ENCODE measurements at regions not wholly inside any gene's neighbourhood (a gene's known extent, or its start where the extent isn't known, plus 50 kb on each side); places are given as distances from the start of the nearest gene placed in this dataset.
A peak's percentile ranks its signal among the peaks of the same experiment; 100 is the strongest.

DNA sequence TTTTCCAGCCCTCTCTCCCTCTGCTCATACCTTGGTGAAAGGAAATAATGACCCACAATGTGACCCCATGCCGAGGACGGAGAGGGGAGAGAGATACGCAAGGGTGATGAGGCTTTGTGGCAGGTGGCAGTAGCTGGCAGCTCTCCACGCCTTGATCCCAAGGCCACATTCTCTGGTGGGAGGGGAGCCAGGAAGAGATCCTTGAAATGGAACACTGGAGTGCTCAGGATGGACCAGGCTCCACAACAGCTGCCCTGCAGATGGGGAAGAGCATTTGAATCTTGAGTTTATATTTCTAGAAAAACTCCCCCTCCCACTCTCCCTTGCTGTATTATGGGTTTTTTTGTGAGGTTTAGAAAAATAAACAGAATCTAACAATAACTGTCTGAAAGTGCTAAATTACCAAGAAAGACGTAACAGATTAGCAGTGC is 61.6 kb upstream of the CDON start:
- DNase-seq (ENCODE audit: low spot score): no peak
- Histone ChIP-seq H3K9me3 (ENCODE audit: low read depth, low read length, poor library complexity, severe bottlenecking) (no peaks in the 10 kb centered on the region), H3K36me3 (ENCODE audit: insufficient read depth, low read length, poor library complexity, severe bottlenecking) (no peaks in the 10 kb centered on the region), H3K27ac (ENCODE audit: low read depth, low read length, poor library complexity, severe bottlenecking) (peak overlapping the region; percentile 53), H3K4me3 (ENCODE audit: low read depth, low read length, poor library complexity, severe bottlenecking) (no peak overlapping the region), H3K27me3 (replicated peaks; ENCODE audit: insufficient read depth, low read depth, low read length, poor library complexity) (no peaks in the 10 kb centered on the region), H3K4me1 (ENCODE audit: insufficient read depth, low read length, poor library complexity, severe bottlenecking) (peaks cover 25% of the 10 kb centered on the region)
- intact Hi-C loops (cut with micrococcal nuclease; ENCODE audit: unreplicated experiment): no loop called here
- CTCF ChIA-PET: interaction anchor here (0.7 to 0.8 kb wide), 2 partner anchors 10 to 90 kb away, joined by 4 to 5 read pairs; no protein-coding TSS in a partner anchor
- BruUV-seq (replicated peaks): no TSS peak
- TF ChIP-seq, protein P1, sequence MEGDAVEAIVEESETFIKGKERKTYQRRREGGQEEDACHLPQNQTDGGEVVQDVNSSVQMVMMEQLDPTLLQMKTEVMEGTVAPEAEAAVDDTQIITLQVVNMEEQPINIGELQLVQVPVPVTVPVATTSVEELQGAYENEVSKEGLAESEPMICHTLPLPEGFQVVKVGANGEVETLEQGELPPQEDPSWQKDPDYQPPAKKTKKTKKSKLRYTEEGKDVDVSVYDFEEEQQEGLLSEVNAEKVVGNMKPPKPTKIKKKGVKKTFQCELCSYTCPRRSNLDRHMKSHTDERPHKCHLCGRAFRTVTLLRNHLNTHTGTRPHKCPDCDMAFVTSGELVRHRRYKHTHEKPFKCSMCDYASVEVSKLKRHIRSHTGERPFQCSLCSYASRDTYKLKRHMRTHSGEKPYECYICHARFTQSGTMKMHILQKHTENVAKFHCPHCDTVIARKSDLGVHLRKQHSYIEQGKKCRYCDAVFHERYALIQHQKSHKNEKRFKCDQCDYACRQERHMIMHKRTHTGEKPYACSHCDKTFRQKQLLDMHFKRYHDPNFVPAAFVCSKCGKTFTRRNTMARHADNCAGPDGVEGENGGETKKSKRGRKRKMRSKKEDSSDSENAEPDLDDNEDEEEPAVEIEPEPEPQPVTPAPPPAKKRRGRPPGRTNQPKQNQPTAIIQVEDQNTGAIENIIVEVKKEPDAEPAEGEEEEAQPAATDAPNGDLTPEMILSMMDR (conservative IDR thresholded peaks at IDR 0.05; ENCODE audit: low read depth, low read length): no peak
- TF ChIP-seq EZH2 (IDR thresholded peaks at IDR 0.05; ENCODE audit: borderline replicate concordance, low read depth, low read length, poor library complexity, severe bottlenecking): no peak
- POLR2A ChIA-PET (ENCODE audit: low non-redundant PET): interaction anchor here (0.7 kb wide), 2 partner anchors 51 to 144 kb away, joined by 9 to 15 read pairs; partner anchors contain the start of gene SRPRA

DNA sequence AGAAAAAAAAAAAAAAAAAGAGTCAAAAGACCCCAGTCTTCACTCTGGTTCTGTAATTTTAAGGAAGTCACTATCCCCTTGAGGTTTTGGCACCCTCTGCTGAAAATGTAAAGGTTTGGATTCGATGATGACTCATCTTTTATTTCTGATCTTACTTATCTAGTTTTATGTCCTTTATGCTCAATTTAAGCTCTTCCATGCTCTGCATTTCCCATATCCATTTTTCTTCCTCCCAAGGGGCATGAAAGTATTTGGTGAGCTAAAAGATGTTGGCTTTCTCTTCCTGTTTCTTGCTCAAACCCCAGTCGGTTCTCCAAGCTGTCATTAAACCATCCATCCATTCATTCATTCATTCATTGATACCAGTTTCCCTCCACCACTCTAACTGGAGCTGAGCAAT is 61.0 kb upstream of the CDON start:
- no peak for TF ChIP-seq EZH2 (IDR thresholded peaks at IDR 0.05; ENCODE audit: borderline replicate concordance, low read depth, low read length, poor library complexity, severe bottlenecking)
- TF ChIP-seq, protein P1 (conservative IDR thresholded peaks at IDR 0.05; ENCODE audit: low read depth, low read length): peak; percentile 43; the same call in 1 of the 2 replicates
- BruUV-seq (replicated peaks): no TSS peak
- Histone ChIP-seq H3K9me3 (ENCODE audit: low read depth, low read length, poor library complexity, severe bottlenecking) (no peaks in the 10 kb centered on the region), H3K4me1 (ENCODE audit: insufficient read depth, low read length, poor library complexity, severe bottlenecking) (peaks cover 25% of the 10 kb centered on the region), H3K4me3 (ENCODE audit: low read depth, low read length, poor library complexity, severe bottlenecking) (no peak overlapping the region), H3K27ac (ENCODE audit: low read depth, low read length, poor library complexity, severe bottlenecking) (peak overlapping the region; percentile 53), H3K36me3 (ENCODE audit: insufficient read depth, low read length, poor library complexity, severe bottlenecking) (no peaks in the 10 kb centered on the region), H3K27me3 (replicated peaks; ENCODE audit: insufficient read depth, low read depth, low read length, poor library complexity) (no peaks in the 10 kb centered on the region)
- POLR2A ChIA-PET (ENCODE audit: low non-redundant PET): interaction anchor here (0.7 kb wide), 2 partner anchors 51 to 145 kb away, joined by 9 to 15 read pairs; partner anchors contain the start of gene SRPRA
- CTCF ChIA-PET: interaction anchor here (0.7 to 0.8 kb wide), 4 partner anchors 10 to 536 kb away, joined by 4 to 7 read pairs (median 5); no protein-coding TSS in a partner anchor
- peak; percentile 97 for DNase-seq (ENCODE audit: low spot score)
- intact Hi-C loops (cut with micrococcal nuclease; ENCODE audit: unreplicated experiment): no loop called here

DNA sequence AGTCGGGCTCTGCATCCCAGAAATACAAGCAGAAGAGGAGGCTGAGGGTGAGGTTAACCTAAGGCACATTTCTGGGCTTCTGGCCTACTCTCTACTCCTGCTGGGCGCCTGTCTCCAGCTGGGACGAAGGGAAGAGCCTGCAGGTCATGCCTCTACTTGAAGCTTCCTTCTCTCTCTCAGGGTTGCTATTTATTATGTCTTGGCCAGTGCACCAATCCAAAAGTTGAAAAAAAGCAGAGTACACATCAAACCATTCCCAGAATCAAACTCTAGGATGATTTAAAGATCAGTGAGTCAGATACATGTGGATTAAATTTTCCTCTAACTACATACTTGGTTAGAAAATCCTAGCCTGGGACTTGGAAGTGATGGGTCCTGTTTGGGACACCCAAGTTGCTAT is 60.2 kb upstream of the CDON start:
- Histone ChIP-seq H3K4me3 (ENCODE audit: low read depth, low read length, poor library complexity, severe bottlenecking) (no peak overlapping the region), H3K36me3 (ENCODE audit: insufficient read depth, low read length, poor library complexity, severe bottlenecking) (no peaks in the 10 kb centered on the region), H3K4me1 (ENCODE audit: insufficient read depth, low read length, poor library complexity, severe bottlenecking) (peaks cover 25% of the 10 kb centered on the region), H3K9me3 (ENCODE audit: low read depth, low read length, poor library complexity, severe bottlenecking) (no peaks in the 10 kb centered on the region), H3K27me3 (replicated peaks; ENCODE audit: insufficient read depth, low read depth, low read length, poor library complexity) (no peaks in the 10 kb centered on the region), H3K27ac (ENCODE audit: low read depth, low read length, poor library complexity, severe bottlenecking) (peak overlapping the region; percentile 35)
- intact Hi-C loops (cut with micrococcal nuclease; ENCODE audit: unreplicated experiment): no loop called here
- no TSS peak for BruUV-seq (replicated peaks)
- ChIA-PET CTCF (interaction anchor here (0.7 kb wide), 1 partner anchor 28 kb away, joined by 5 read pairs; no protein-coding TSS in a partner anchor), POLR2A (ENCODE audit: low non-redundant PET) (no interaction called here)
- TF ChIP-seq, protein P1 (conservative IDR thresholded peaks at IDR 0.05; ENCODE audit: low read depth, low read length): no peak
- no peak for TF ChIP-seq EZH2 (IDR thresholded peaks at IDR 0.05; ENCODE audit: borderline replicate concordance, low read depth, low read length, poor library complexity, severe bottlenecking)
- DNase-seq (ENCODE audit: low spot score): peak; percentile 48

Measured in A673 (cell line).